Choroid plexus epithelial cell (primary cell): ENCODE measurements at regions not wholly inside any gene's neighbourhood (a gene's known extent, or its start where the extent isn't known, plus 50 kb on each side); places are given as distances from the start of the nearest gene placed in this dataset.

Experiments used
- DNase-seq: peaks from one replicate; pipeline ENCODE4 v3.0.0-alpha.2; 2010; ENCODE audit warnings: low read depth
- H3K4me3 ChIP-seq: 2 replicates; pipeline ENCODE4 v1.5.1; 2011; ENCODE audit warnings: low read depth, mild to moderate bottlenecking, control low read depth, low read length, moderate library complexity
- CTCF ChIP-seq: conservative IDR thresholded peaks from 2 replicates; pipeline ENCODE4 v1.5.1; 2011; ENCODE audit warnings: low read depth, mild to moderate bottlenecking, control low read depth, inconsistent platforms, low read length, moderate library complexity

GRCh38 chr2:57918126-57918525, 128.5 kb upstream of the VRK2 start:
- TF ChIP-seq CTCF: no peak
- H3K4me3 ChIP-seq: no peak overlapping the region
- DNase-seq: no peak

- no peak for TF ChIP-seq CTCF
- no peak for DNase-seq
- H3K4me3 ChIP-seq: no peak overlapping the region
Measured at GRCh38 chr2:57920342-57920939, 126.2 kb upstream of the VRK2 start.

- DNase-seq: no peak
- no peak for TF ChIP-seq CTCF
- no peak overlapping the region for H3K4me3 ChIP-seq
Measured at GRCh38 chr2:57934659-57935058, 111.9 kb upstream of the VRK2 start.

GRCh38 chr2:57936216-57936615, 110.4 kb upstream of the VRK2 start:
- H3K4me3 ChIP-seq: no peak overlapping the region
- DNase-seq: peak; percentile 12
- no peak for TF ChIP-seq CTCF

- no peak for TF ChIP-seq CTCF
- DNase-seq: peak; percentile 17
- no peak overlapping the region for H3K4me3 ChIP-seq
Measured at GRCh38 chr2:57937456-57937855, 109.2 kb upstream of the VRK2 start.

- no peak for TF ChIP-seq CTCF
- DNase-seq: no peak
Measured at GRCh38 chr2:57941816-57942215, 104.8 kb upstream of the VRK2 start.

GRCh38 chr2:57943315-57943714, 103.3 kb upstream of the VRK2 start:
- TF ChIP-seq CTCF: no peak
- H3K4me3 ChIP-seq: no peak overlapping the region
- DNase-seq: peak; percentile 66

More at GRCh38 chr2:57941816-57942215, 104.8 kb upstream of the VRK2 start:
- H3K4me3 ChIP-seq: no peak overlapping the region
